ENCODE measurements at regions not wholly inside any gene's neighbourhood (a gene's known extent, or its start where the extent isn't known, plus 50 kb on each side); places are given as distances from the start of the nearest gene placed in this dataset.

GRCh38 chr10:26384600-26384999, 53.5 kb upstream of the APBB1IP start:
- TF ChIP-seq TAF1 (IDR thresholded peaks at IDR 0.05; ENCODE audit: borderline replicate concordance, insufficient read depth, low read length) (no peak), POLR2AphosphoS5 (IDR thresholded peaks at IDR 0.05; ENCODE audit: low read depth, low read length) (no peak), SIN3A (IDR thresholded peaks at IDR 0.05; ENCODE audit: borderline replicate concordance, insufficient read depth, low read length) (no peak), FOXP2 (optimal IDR thresholded peaks at IDR 0.05; ENCODE audit: borderline replicate concordance, extremely low read depth, extremely low read length, insufficient read depth) (no peak)
- TF ChIP-seq, protein P1, sequence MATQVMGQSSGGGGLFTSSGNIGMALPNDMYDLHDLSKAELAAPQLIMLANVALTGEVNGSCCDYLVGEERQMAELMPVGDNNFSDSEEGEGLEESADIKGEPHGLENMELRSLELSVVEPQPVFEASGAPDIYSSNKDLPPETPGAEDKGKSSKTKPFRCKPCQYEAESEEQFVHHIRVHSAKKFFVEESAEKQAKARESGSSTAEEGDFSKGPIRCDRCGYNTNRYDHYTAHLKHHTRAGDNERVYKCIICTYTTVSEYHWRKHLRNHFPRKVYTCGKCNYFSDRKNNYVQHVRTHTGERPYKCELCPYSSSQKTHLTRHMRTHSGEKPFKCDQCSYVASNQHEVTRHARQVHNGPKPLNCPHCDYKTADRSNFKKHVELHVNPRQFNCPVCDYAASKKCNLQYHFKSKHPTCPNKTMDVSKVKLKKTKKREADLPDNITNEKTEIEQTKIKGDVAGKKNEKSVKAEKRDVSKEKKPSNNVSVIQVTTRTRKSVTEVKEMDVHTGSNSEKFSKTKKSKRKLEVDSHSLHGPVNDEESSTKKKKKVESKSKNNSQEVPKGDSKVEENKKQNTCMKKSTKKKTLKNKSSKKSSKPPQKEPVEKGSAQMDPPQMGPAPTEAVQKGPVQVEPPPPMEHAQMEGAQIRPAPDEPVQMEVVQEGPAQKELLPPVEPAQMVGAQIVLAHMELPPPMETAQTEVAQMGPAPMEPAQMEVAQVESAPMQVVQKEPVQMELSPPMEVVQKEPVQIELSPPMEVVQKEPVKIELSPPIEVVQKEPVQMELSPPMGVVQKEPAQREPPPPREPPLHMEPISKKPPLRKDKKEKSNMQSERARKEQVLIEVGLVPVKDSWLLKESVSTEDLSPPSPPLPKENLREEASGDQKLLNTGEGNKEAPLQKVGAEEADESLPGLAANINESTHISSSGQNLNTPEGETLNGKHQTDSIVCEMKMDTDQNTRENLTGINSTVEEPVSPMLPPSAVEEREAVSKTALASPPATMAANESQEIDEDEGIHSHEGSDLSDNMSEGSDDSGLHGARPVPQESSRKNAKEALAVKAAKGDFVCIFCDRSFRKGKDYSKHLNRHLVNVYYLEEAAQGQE (IDR thresholded peaks at IDR 0.05; ENCODE audit: insufficient read depth in 1 of 2, low read depth in 2 of 2, low read length in 2 of 2), result no peak

GRCh38 chr10:26385443-26385842, 52.7 kb upstream of the APBB1IP start:
- TF ChIP-seq SIN3A (IDR thresholded peaks at IDR 0.05; ENCODE audit: borderline replicate concordance, insufficient read depth, low read length), result no peak
- no peak for TF ChIP-seq POLR2AphosphoS5 (IDR thresholded peaks at IDR 0.05; ENCODE audit: low read depth, low read length)
- no peak for TF ChIP-seq FOXP2 (optimal IDR thresholded peaks at IDR 0.05; ENCODE audit: borderline replicate concordance, extremely low read depth, extremely low read length, insufficient read depth)
- TF ChIP-seq, protein P1 (IDR thresholded peaks at IDR 0.05; ENCODE audit: insufficient read depth in 1 of 2, low read depth in 2 of 2, low read length in 2 of 2), result no peak
- TF ChIP-seq TAF1 (IDR thresholded peaks at IDR 0.05; ENCODE audit: borderline replicate concordance, insufficient read depth, low read length), result no peak

DNA sequence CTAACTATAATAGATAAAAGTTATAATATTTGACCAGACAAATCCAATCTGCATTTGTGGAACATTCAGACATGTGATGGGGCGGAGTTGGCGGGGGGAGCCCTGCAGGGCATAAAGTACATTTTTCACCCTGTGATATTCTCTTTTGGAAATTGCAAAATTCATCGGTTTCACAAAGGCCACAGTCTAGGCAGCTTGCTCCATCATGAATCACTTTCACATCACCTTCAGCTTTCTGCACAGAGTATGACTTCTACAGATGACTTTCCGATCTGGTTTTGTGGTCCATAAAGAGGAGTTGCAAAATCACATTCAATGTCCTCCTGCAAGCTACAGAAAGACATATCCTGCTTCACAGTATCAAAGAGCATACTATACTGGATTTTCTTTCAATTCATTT, 51.4 kb upstream of the APBB1IP start:
- TF ChIP-seq, protein P1 (IDR thresholded peaks at IDR 0.05; ENCODE audit: insufficient read depth in 1 of 2, low read depth in 2 of 2, low read length in 2 of 2), result no peak
- TF ChIP-seq FOXP2 (optimal IDR thresholded peaks at IDR 0.05; ENCODE audit: borderline replicate concordance, extremely low read depth, extremely low read length, insufficient read depth), result no peak
